ENCODE measurements at regions not wholly inside any gene's neighbourhood (a gene's known extent, or its start where the extent isn't known, plus 50 kb on each side); places are given as distances from the start of the nearest gene placed in this dataset.

DNA sequence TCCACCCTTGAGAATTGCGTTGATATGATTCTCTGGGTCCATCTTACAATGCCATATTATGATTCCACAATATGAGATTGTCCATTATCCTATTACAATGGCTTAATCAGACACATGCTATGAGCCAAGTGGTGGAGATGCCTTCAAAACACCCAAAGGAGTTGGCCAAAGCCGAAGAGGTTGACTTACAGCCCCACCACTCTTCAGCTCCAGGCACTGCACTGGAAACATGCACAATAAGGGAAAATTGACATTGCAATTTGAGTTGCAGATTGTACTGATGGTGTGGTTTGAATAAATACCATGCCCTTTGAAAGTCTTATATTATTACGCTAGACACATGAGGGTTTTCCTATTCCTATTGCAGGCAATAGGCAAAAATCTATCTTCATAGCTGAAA is 75.4 kb upstream of the TNFSF11 start:
- TF ChIP-seq, protein P1, sequence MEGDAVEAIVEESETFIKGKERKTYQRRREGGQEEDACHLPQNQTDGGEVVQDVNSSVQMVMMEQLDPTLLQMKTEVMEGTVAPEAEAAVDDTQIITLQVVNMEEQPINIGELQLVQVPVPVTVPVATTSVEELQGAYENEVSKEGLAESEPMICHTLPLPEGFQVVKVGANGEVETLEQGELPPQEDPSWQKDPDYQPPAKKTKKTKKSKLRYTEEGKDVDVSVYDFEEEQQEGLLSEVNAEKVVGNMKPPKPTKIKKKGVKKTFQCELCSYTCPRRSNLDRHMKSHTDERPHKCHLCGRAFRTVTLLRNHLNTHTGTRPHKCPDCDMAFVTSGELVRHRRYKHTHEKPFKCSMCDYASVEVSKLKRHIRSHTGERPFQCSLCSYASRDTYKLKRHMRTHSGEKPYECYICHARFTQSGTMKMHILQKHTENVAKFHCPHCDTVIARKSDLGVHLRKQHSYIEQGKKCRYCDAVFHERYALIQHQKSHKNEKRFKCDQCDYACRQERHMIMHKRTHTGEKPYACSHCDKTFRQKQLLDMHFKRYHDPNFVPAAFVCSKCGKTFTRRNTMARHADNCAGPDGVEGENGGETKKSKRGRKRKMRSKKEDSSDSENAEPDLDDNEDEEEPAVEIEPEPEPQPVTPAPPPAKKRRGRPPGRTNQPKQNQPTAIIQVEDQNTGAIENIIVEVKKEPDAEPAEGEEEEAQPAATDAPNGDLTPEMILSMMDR (IDR thresholded peaks at IDR 0.05; ENCODE audit: poor library complexity), result no peak
- no peak for TF ChIP-seq EZH2 (IDR thresholded peaks at IDR 0.05; ENCODE audit: borderline replicate concordance)

Data from hepatocyte (in vitro differentiated cells).